IMR-90 (cell line): ENCODE measurements at regions not wholly inside any gene's neighbourhood (a gene's known extent, or its start where the extent isn't known, plus 50 kb on each side); places are given as distances from the start of the nearest gene placed in this dataset.

Experiments
- ATAC-seq: fragments of 200-7000 bp; cut with Tn5 transposase; 2 replicates; pipeline ENCODE4 v1.9.1; 2020; ENCODE audit warnings: low read depth, mild to moderate bottlenecking, moderate library complexity
- BruUV-seq: library from RNA; stranded (reverse); fragments of 400-500 nt; replicated peaks from 2 replicates; lab custom pipeline; 2021; lab: Mats Ljungman, UMichigan
- CTCF ChIA-PET: fragments of 300-600 bp; formaldehyde crosslinking; extraction: SDS; loops from one replicate; lab custom pipeline; 2021; ENCODE audit warnings: antibody characterized with exemption; lab: Yijun Ruan, JAX
- POLR2A ChIA-PET: fragments of 300-600 bp; sonication (Branson Sonifier 250); formaldehyde crosslinking; loops from one replicate; lab custom pipeline; 2022; ENCODE audit warnings: antibody characterized with exemption; ENCODE audit not compliant: unreplicated experiment; lab: Charles Lee
- DNase-seq: peaks from one replicate; pipeline ENCODE4 v3.0.0; 2013
- H2AFZ ChIP-seq: replicated peaks from 2 replicates; pipeline ENCODE3; 2013; ENCODE audit warnings: low read length, mild to moderate bottlenecking; ENCODE audit not compliant: poor library complexity
- H2AK5ac ChIP-seq: 2 replicates; pipeline ENCODE4 v1.6.1; 2013; ENCODE audit warnings: low read depth, low read length, inconsistent platforms
- H2AK9ac ChIP-seq: replicated peaks from 2 replicates; pipeline ENCODE3; 2013; ENCODE audit warnings: mild to moderate bottlenecking, low read depth, low read length, moderate library complexity; ENCODE audit not compliant: poor library complexity
- H2BK120ac ChIP-seq: 2 replicates; pipeline ENCODE4 v1.6.1; 2013; ENCODE audit warnings: low read depth, low read length, inconsistent platforms
- H2BK15ac ChIP-seq: 3 replicates; pipeline ENCODE4 v1.6.1; 2013; ENCODE audit warnings: low read depth, low read length, inconsistent platforms
- H2BK20ac ChIP-seq: 2 replicates; pipeline ENCODE4 v1.6.1; 2013; ENCODE audit warnings: low read depth, mild to moderate bottlenecking, inconsistent platforms, low read length, moderate library complexity
- H2BK5ac ChIP-seq: 2 replicates; pipeline ENCODE4 v1.6.1; 2013; ENCODE audit warnings: mild to moderate bottlenecking, low read depth, low read length, inconsistent platforms; ENCODE audit not compliant: poor library complexity, severe bottlenecking
- H3K14ac ChIP-seq: replicated peaks from 2 replicates; pipeline ENCODE4 v1.6.1; 2013; ENCODE audit warnings: low read depth, low read length, inconsistent platforms
- H3K18ac ChIP-seq: 2 replicates; pipeline ENCODE4 v1.6.1; 2013; ENCODE audit warnings: low read depth, low read length, control low read depth
- H3K23ac ChIP-seq: 2 replicates; pipeline ENCODE4 v1.6.1; 2013; ENCODE audit warnings: low read depth, low read length, inconsistent platforms
- H3K27ac ChIP-seq: 2 replicates; pipeline ENCODE4 v1.5.1; 2013; ENCODE audit warnings: mild to moderate bottlenecking, control low read depth, low read length; ENCODE audit not compliant: insufficient read depth
- H3K27me3 ChIP-seq: 2 replicates; pipeline ENCODE4 v1.6.1; 2013; ENCODE audit warnings: low read length; ENCODE audit not compliant: control insufficient read depth, insufficient read depth
- H3K36me3 ChIP-seq: 2 replicates; pipeline ENCODE4 v1.6.1; 2013; ENCODE audit warnings: low read length, mixed read lengths; ENCODE audit not compliant: control insufficient read depth, insufficient read depth
- H3K4ac ChIP-seq: 2 replicates; pipeline ENCODE4 v1.6.1; 2013; ENCODE audit warnings: low read depth, low read length, inconsistent platforms
- H3K4me1 ChIP-seq: 2 replicates; pipeline ENCODE4 v1.6.1; 2013; ENCODE audit warnings: low read length, mixed read lengths; ENCODE audit not compliant: control insufficient read depth, insufficient read depth
- H3K4me2 ChIP-seq: 2 replicates; pipeline ENCODE4 v1.6.1; 2013; ENCODE audit warnings: low read depth, mild to moderate bottlenecking, control low read depth, low read length, moderate library complexity
- H3K4me3 ChIP-seq: 2 replicates; pipeline ENCODE4 v1.5.1; 2013; ENCODE audit warnings: low read depth, mild to moderate bottlenecking, control low read depth, low read length, moderate library complexity; ENCODE audit not compliant: insufficient read depth
- H3K56ac ChIP-seq: 2 replicates; pipeline ENCODE4 v1.6.1; 2013; ENCODE audit warnings: low read length, inconsistent platforms; ENCODE audit not compliant: insufficient read depth; ENCODE audit errors: extremely low read depth
- H3K79me1 ChIP-seq, 2 experiments: 2 replicates each; pipeline ENCODE4 v1.6.1; 2013; ENCODE audit warnings: low read length in 2 of 2, inconsistent platforms in 1 of 2, low read depth in 1 of 2
- H3K9ac ChIP-seq: 2 replicates; pipeline ENCODE4 v1.6.1; 2013; ENCODE audit warnings: low read depth, low read length, control low read depth
- H3K9me1 ChIP-seq: 2 replicates; pipeline ENCODE4 v1.6.1; 2013; ENCODE audit warnings: low read length, inconsistent platforms; ENCODE audit not compliant: insufficient read depth
- H3K9me3 ChIP-seq: 2 replicates; pipeline ENCODE4 v1.6.1; 2013; ENCODE audit warnings: low read length; ENCODE audit not compliant: control insufficient read depth, insufficient read depth
- H4K20me1 ChIP-seq: 2 replicates; pipeline ENCODE4 v1.6.1; 2013; ENCODE audit warnings: low read length, inconsistent platforms; ENCODE audit not compliant: insufficient read depth
- H4K5ac ChIP-seq: 2 replicates; pipeline ENCODE4 v1.6.1; 2013; ENCODE audit warnings: mild to moderate bottlenecking, low read depth, low read length, control low read depth
- H4K8ac ChIP-seq, 2 experiments: 2 replicates each; pipeline ENCODE4 v1.6.1; 2013; ENCODE audit warnings: low read depth in 2 of 2, low read length in 2 of 2, control low read depth in 1 of 2, inconsistent platforms in 1 of 2
- H4K91ac ChIP-seq: 2 replicates; pipeline ENCODE4 v1.6.1; 2013; ENCODE audit warnings: low read depth, low read length, inconsistent platforms; ENCODE audit not compliant: insufficient read depth
- BHLHE40 ChIP-seq: fragments of 150-350 bp; IDR thresholded peaks from 2 replicates; pipeline ENCODE4 v1.6.1; 2016; ENCODE audit warnings: mild to moderate bottlenecking, low read depth, low read length
- CEBPB ChIP-seq: IDR thresholded peaks from 2 replicates; pipeline ENCODE4 v1.6.1; 2012; ENCODE audit warnings: low read depth, low read length, improper control_type of control experiment
- CHD1 ChIP-seq: IDR thresholded peaks from 2 replicates; pipeline ENCODE4 v1.6.1; 2012; ENCODE audit warnings: low read depth, low read length, improper control_type of control experiment
- CTCF ChIP-seq: conservative IDR thresholded peaks from 2 replicates; pipeline ENCODE4 v1.5.1; 2012; ENCODE audit warnings: mild to moderate bottlenecking, low read depth, low read length, improper control_type of control experiment
- ELK1 ChIP-seq: fragments of 150-350 bp; IDR thresholded peaks from 2 replicates; pipeline ENCODE4 v1.6.1; 2016; ENCODE audit warnings: low read depth, mild to moderate bottlenecking, low read length, moderate library complexity, borderline replicate concordance
- FOS ChIP-seq: fragments of 150-350 bp; IDR thresholded peaks from 2 replicates; pipeline ENCODE4 v1.6.1; 2016; ENCODE audit warnings: low read depth, low read length
- MAFK ChIP-seq: IDR thresholded peaks from 2 replicates; pipeline ENCODE4 v1.6.1; 2012; ENCODE audit warnings: low read depth, low read length, improper control_type of control experiment
- MAZ ChIP-seq: IDR thresholded peaks from 2 replicates; pipeline ENCODE4 v1.6.1; 2012; ENCODE audit warnings: low read depth, mild to moderate bottlenecking, low read length, improper control_type of control experiment, moderate library complexity, borderline replicate concordance
- MXI1 ChIP-seq: IDR thresholded peaks from 2 replicates; pipeline ENCODE4 v1.6.1; 2012; ENCODE audit warnings: low read depth, mild to moderate bottlenecking, low read length, moderate library complexity, borderline replicate concordance
- NFE2L2 ChIP-seq: fragments of 150-350 bp; IDR thresholded peaks from 2 replicates; pipeline ENCODE4 v1.6.1; 2016; ENCODE audit warnings: low read depth, mild to moderate bottlenecking, low read length
- POLR2A ChIP-seq: IDR thresholded peaks from 2 replicates; pipeline ENCODE4 v1.6.1; 2012; ENCODE audit warnings: mild to moderate bottlenecking, low read depth, low read length
- RAD21 ChIP-seq: IDR thresholded peaks from 2 replicates; pipeline ENCODE4 v1.6.1; 2012; ENCODE audit warnings: low read length, improper control_type of control experiment
- RCOR1 ChIP-seq: IDR thresholded peaks from 2 replicates; pipeline ENCODE4 v1.6.1; 2012; ENCODE audit warnings: mild to moderate bottlenecking, low read length, improper control_type of control experiment; ENCODE audit not compliant: insufficient replicate concordance
- RFX5 ChIP-seq: IDR thresholded peaks from 2 replicates; pipeline ENCODE4 v1.8.0; 2012; ENCODE audit warnings: low read depth, mild to moderate bottlenecking, low read length, moderate library complexity
- SMC3 ChIP-seq: fragments of 150-350 bp; IDR thresholded peaks from 2 replicates; pipeline ENCODE4 v1.6.1; 2016; ENCODE audit warnings: low read depth, mild to moderate bottlenecking, antibody characterized with exemption, low read length, moderate library complexity
- USF2 ChIP-seq: fragments of 150-350 bp; IDR thresholded peaks from 2 replicates; pipeline ENCODE4 v1.6.1; 2017; ENCODE audit warnings: mild to moderate bottlenecking, antibody characterized with exemption, low read length, low read depth
- WGBS, 2 experiments: methylation state at CpG; one replicate each; pipeline versions ENCODE4 v1.1.5 to v1.1.7; 2013; ENCODE audit warnings: missing lambda C conversion rate in 2 of 2; ENCODE audit not compliant: insufficient read length in 1 of 2; ENCODE audit errors: extremely low coverage in 2 of 2; 5-methylcytosine and 5-hydroxymethylcytosine counted together
- dilution Hi-C: fragments of 300-500 bp; cut with HindIII; formaldehyde crosslinking; loops from one replicate; pipeline ENCODE4 v1.14.3; 2018; ENCODE audit warnings: low sequenced_read_pairs; ENCODE audit not compliant: unreplicated experiment
- in situ Hi-C: fragments of 300-500 bp; cut with MboI; formaldehyde crosslinking; loops from 3 replicates; pipeline ENCODE4 v1.14.3; 2019; ENCODE audit warnings: low sequenced_read_pairs, inconsistent platforms, mixed read lengths
- intact Hi-C: fragments of 100-400 bp; cut with micrococcal nuclease; formaldehyde crosslinking; loops from 2 replicates; pipeline ENCODE4 v1.10.0; 2022

GRCh38 chr5:32500181-32500580 lies 55.6 kb upstream of the ZFR start:
- H3K4me1 ChIP-seq, result peaks cover 8% of the 10 kb centered on the region
- H2BK15ac ChIP-seq, result no peak overlapping the region
- no peak overlapping the region for H4K8ac ChIP-seq
- H3K4me3 ChIP-seq, result no peak overlapping the region
- in situ Hi-C loops, result no loop called here
- BruUV-seq, result no TSS peak
- ChIA-PET POLR2A (no interaction called here), CTCF (interaction anchor here (0.6 to 1.5 kb wide), 2 partner anchors 85 to 90 kb away, joined by 3 to 4 read pairs; no protein-coding TSS in a partner anchor)
- H3K4me2 ChIP-seq, result no peak overlapping the region
- no peak for DNase-seq
- H2AK9ac ChIP-seq, result no peak overlapping the region
- H3K9ac ChIP-seq, result no peak overlapping the region
- no peak overlapping the region for H3K23ac ChIP-seq
- ATAC-seq, result no peak
- no peak overlapping the region for H3K14ac ChIP-seq
- no peak overlapping the region for H4K5ac ChIP-seq
- H3K36me3 ChIP-seq, result no peaks in the 10 kb centered on the region
- peaks cover 9% of the 10 kb centered on the region; the same call in 1 of the 2 replicates for H3K27me3 ChIP-seq
- no peak for TF ChIP-seq CHD1
- no peak for TF ChIP-seq CEBPB
- TF ChIP-seq BHLHE40, result no peak
- TF ChIP-seq RFX5, result no peak
- TF ChIP-seq SMC3, result no peak
- no peak for TF ChIP-seq POLR2A
- no peak for TF ChIP-seq MXI1
- TF ChIP-seq NFE2L2, result no peak
- no peak for TF ChIP-seq RAD21
- TF ChIP-seq USF2, result no peak
- no peak for TF ChIP-seq CTCF
- no peak for TF ChIP-seq MAZ
- TF ChIP-seq MAFK, result no peak
- no peak for TF ChIP-seq FOS
- no peak for TF ChIP-seq RCOR1
- TF ChIP-seq ELK1, result no peak
- no peak overlapping the region for H2AK5ac ChIP-seq
- no peak overlapping the region for H4K91ac ChIP-seq
- H2BK120ac ChIP-seq, result no peak overlapping the region
- no peak overlapping the region for H2BK20ac ChIP-seq
- no peak overlapping the region for H3K27ac ChIP-seq
- H3K56ac ChIP-seq, result no peak overlapping the region
- no peak overlapping the region for H3K4ac ChIP-seq
- no peak overlapping the region for H3K18ac ChIP-seq
- no peaks in the 10 kb centered on the region for H4K20me1 ChIP-seq
- no peaks in the 10 kb centered on the region for H3K9me3 ChIP-seq
- H3K9me1 ChIP-seq, result no peaks in the 10 kb centered on the region
- H2BK5ac ChIP-seq, result no peak overlapping the region
- intact Hi-C loops, result loop anchor here (10.0 kb wide), 1 partner anchor 925 kb away; no protein-coding TSS in a partner anchor
- no CpG with 5 or more reads among the region's 7 CpGs for WGBS, 2 experiments
- no peak overlapping the region for H2AFZ ChIP-seq
- no peaks in the 10 kb centered on the region for H3K79me1 ChIP-seq
- dilution Hi-C loops, result no loop called here
